Prostate gland (tissue), 2 donors: ENCODE measurements at regions not wholly inside any gene's neighbourhood (a gene's known extent, or its start where the extent isn't known, plus 50 kb on each side); places are given as distances from the start of the nearest gene placed in this dataset.

Experiments used
- CTCF ChIP-seq, 4 experiments: fragments of 200-600 bp in 2 of 4; fragments of 450-650 bp in 2 of 4; sonication (generic) in 2 of 4; IDR thresholded peaks; 1 replicate in 3 of 4; 2 replicates in 1 of 4; pipeline ENCODE4 v1.5.1; 2016 to 2019; ENCODE audit warnings: antibody characterized with exemption in 4 of 4, mild to moderate bottlenecking in 2 of 4, moderate library complexity in 2 of 4
- POLR2A ChIP-seq: fragments of 450-650 bp; IDR thresholded peaks from one replicate; pipeline ENCODE4 v1.6.1; 2016; ENCODE audit warnings: antibody characterized with exemption, mild to moderate bottlenecking

DNA sequence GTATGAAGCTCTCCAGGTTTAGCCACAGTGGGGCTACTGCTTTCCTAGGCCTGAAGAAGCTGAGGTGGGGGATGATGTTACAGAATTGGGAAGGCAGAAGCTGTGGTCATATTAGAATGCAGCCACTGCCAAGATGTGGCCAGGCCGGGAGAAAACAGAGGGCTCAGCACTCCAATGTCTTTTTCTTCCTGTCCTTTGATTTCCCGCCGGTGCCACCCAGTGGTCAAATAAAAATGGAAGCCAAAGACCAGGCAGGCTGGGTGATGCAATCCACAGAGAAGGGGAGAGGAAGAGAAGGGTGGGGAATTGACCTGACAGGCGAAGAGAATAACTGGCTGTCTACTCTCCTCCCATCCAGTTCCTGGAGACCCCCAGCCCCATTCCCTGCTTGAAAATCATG is 94.9 kb upstream of the SHISA3 start:
- TF ChIP-seq CTCF (IDR thresholded peaks at IDR 0.05) (peak in 2 of 4 experiments; percentile 14 to 20), POLR2A (no peak)
